DOHH2 (cell line): ENCODE measurements at regions not wholly inside any gene's neighbourhood (a gene's known extent, or its start where the extent isn't known, plus 50 kb on each side); places are given as distances from the start of the nearest gene placed in this dataset.

ENCODE experiments used
- H3F3A ChIP-seq: fragments of 200-600 bp; sonication (generic), shearing (Covaris generic); 2 replicates; pipeline ENCODE4 v1.6.0; 2016; ENCODE audit warnings: antibody characterized with exemption, mild to moderate bottlenecking; ENCODE audit not compliant: control insufficient read depth, insufficient read depth
- H3K27ac ChIP-seq: fragments of 200-600 bp; sonication (generic); 2 replicates; pipeline ENCODE4 v1.5.1; 2014; ENCODE audit warnings: low read depth, mild to moderate bottlenecking, low read length, moderate library complexity
- H3K27me3 ChIP-seq: fragments of 200-600 bp; sonication (generic); 2 replicates; pipeline ENCODE4 v1.6.1; 2014; ENCODE audit warnings: mild to moderate bottlenecking, low read length, mixed read lengths; ENCODE audit not compliant: control insufficient read depth
- H3K36me3 ChIP-seq: fragments of 200-600 bp; sonication (generic); 2 replicates; pipeline ENCODE4 v1.6.1; 2014; ENCODE audit warnings: mild to moderate bottlenecking, low read length, moderate library complexity, mixed read lengths; ENCODE audit not compliant: control insufficient read depth
- H3K4me1 ChIP-seq: fragments of 200-600 bp; sonication (generic); 2 replicates; pipeline ENCODE4 v1.6.1; 2014; ENCODE audit warnings: mild to moderate bottlenecking, low read length, mixed read lengths; ENCODE audit not compliant: control insufficient read depth
- H3K4me2 ChIP-seq: fragments of 200-600 bp; sonication (generic); 2 replicates; pipeline ENCODE4 v1.6.0; 2014; ENCODE audit warnings: mild to moderate bottlenecking, low read length, moderate library complexity
- H3K4me3 ChIP-seq: fragments of 200-600 bp; sonication (generic); 2 replicates; pipeline ENCODE4 v1.5.1; 2014; ENCODE audit warnings: mild to moderate bottlenecking, low read length, mixed read lengths
- H3K79me2 ChIP-seq: fragments of 200-600 bp; sonication (generic); 2 replicates; pipeline ENCODE4 v1.6.1; 2014; ENCODE audit warnings: mild to moderate bottlenecking, low read length, mixed read lengths; ENCODE audit not compliant: control insufficient read depth
- H3K9me2 ChIP-seq: fragments of 200-600 bp; sonication (generic); replicated peaks from 2 replicates; pipeline ENCODE4 v1.6.1; 2014; ENCODE audit warnings: mild to moderate bottlenecking, low read length, mixed read lengths; ENCODE audit not compliant: control insufficient read depth
- H3K9me3 ChIP-seq: fragments of 200-600 bp; sonication (generic); 2 replicates; pipeline ENCODE4 v1.6.1; 2014; ENCODE audit warnings: antibody characterized with exemption, low read length, mixed read lengths; ENCODE audit not compliant: control insufficient read depth, insufficient read depth
- H4K20me1 ChIP-seq: fragments of 200-600 bp; sonication (generic); 2 replicates; pipeline ENCODE4 v1.6.0; 2014; ENCODE audit warnings: low read depth, mild to moderate bottlenecking, antibody characterized with exemption, low read length, moderate library complexity; ENCODE audit not compliant: control insufficient read depth, insufficient read depth
- CTCF ChIP-seq: fragments of 200-600 bp; sonication (generic); IDR thresholded peaks from one replicate; pipeline ENCODE4 v1.5.1; 2014; ENCODE audit warnings: antibody characterized with exemption, mild to moderate bottlenecking, low read depth, low read length; ENCODE audit not compliant: poor library complexity, severe bottlenecking
- EZH2phosphoT487 ChIP-seq: fragments of 200-600 bp; sonication (generic); IDR thresholded peaks from 2 replicates; pipeline ENCODE4 v1.6.1; 2017; ENCODE audit warnings: borderline replicate concordance, mild to moderate bottlenecking, antibody characterized with exemption, low read length, moderate library complexity, mixed read lengths

DNA sequence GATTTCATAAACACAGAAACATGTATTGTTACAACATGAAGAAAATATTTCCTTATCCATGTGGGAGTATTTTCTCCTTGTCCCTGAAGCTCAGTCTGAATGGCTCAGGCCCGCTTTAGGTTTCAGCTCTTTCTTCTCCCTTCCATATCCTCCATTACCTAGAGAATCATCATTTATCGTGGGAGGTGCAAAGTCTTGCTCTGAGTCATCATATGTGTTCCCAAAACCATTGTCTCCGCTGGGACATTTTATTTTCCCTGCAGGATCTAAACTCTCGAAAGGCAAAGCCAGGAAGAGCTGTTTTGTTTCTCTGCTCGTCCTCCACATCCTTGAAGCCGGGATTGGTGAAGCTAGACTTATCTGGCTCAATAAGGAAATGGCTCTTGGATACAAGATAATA is 571.2 kb downstream of the EDEM1 start:
- no peaks in the 10 kb centered on the region for H3K79me2 ChIP-seq
- no peaks in the 10 kb centered on the region for H3K9me3 ChIP-seq
- no peak overlapping the region for H3K4me2 ChIP-seq
- no peaks in the 10 kb centered on the region for H3K4me1 ChIP-seq
- H3K27me3 ChIP-seq = no peaks in the 10 kb centered on the region
- no peak overlapping the region for H3K27ac ChIP-seq
- no peaks in the 10 kb centered on the region for H3K9me2 ChIP-seq
- no peaks in the 10 kb centered on the region for H3F3A ChIP-seq
- H4K20me1 ChIP-seq = no peaks in the 10 kb centered on the region
- no peaks in the 10 kb centered on the region for H3K36me3 ChIP-seq
- TF ChIP-seq EZH2phosphoT487 = no peak
- no peak overlapping the region for H3K4me3 ChIP-seq

DNA sequence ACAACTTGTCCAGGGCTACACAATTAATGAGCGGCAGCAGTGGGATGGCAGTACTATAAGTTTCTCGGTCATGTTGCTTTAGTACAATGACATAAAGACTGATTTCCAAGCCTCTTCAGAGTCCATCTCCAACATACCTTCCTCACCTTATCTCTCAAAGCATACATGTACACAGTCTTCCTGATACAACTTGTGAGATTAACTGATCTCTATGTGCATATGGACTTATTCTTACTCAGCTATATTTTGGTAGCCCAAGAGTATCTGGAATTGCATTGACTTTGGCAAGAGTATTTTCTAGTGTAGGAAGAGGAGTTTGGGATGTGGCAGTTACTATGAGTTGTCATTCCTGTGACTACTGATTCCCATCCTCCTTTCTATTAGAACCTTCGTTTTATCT is 575.0 kb downstream of the EDEM1 start:
- Histone ChIP-seq H3K27me3 (no peaks in the 10 kb centered on the region), H3K4me2 (no peak overlapping the region), H3K4me1 (no peaks in the 10 kb centered on the region), H4K20me1 (no peaks in the 10 kb centered on the region), H3K36me3 (no peaks in the 10 kb centered on the region), H3K27ac (no peak overlapping the region), H3K4me3 (no peak overlapping the region), H3K9me3 (no peaks in the 10 kb centered on the region), H3K9me2 (no peaks in the 10 kb centered on the region), H3K79me2 (no peaks in the 10 kb centered on the region), H3F3A (no peaks in the 10 kb centered on the region)
- TF ChIP-seq CTCF (no peak), EZH2phosphoT487 (no peak)

- no peak overlapping the region for H3K4me3 ChIP-seq
These were observed 579.3 kb downstream of the EDEM1 start for GRCh38 chr3:5766848-5767247.

DNA sequence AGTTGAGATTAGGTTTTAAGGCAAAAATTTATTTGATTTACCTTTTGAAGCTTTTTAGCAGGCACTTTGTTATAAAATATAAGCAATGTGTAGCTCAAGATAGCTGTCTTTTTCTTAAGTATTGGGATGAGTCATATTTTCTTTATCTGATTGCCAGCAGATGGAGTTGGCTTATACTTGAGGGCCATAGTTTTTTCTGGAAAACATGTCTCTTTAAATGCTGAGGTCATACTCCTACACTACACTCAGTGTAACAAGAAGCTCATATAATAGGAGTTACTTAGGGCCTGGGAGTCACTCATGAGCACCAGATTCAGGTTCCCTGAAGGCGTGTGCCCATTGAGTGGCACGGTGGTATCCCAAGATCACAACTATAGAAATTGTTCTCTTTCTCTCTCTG is 579.8 kb downstream of the EDEM1 start:
- Histone ChIP-seq H3K4me1 (no peaks in the 10 kb centered on the region), H3K79me2 (no peaks in the 10 kb centered on the region), H3F3A (no peaks in the 10 kb centered on the region), H3K9me2 (no peaks in the 10 kb centered on the region), H3K27me3 (no peaks in the 10 kb centered on the region), H3K4me2 (no peak overlapping the region), H3K4me3 (no peak overlapping the region), H3K9me3 (no peaks in the 10 kb centered on the region), H3K27ac (no peak overlapping the region), H3K36me3 (no peaks in the 10 kb centered on the region), H4K20me1 (no peaks in the 10 kb centered on the region)
- TF ChIP-seq EZH2phosphoT487 (no peak), CTCF (no peak)

More at GRCh38 chr3:5766848-5767247, 579.3 kb downstream of the EDEM1 start:
- no peaks in the 10 kb centered on the region for H3K4me1 ChIP-seq
- no peaks in the 10 kb centered on the region for H3K9me3 ChIP-seq
- no peaks in the 10 kb centered on the region for H3K36me3 ChIP-seq
- no peaks in the 10 kb centered on the region for H3K27me3 ChIP-seq
- H3K27ac ChIP-seq = no peak overlapping the region
- H4K20me1 ChIP-seq = no peaks in the 10 kb centered on the region
- H3K4me2 ChIP-seq = no peak overlapping the region
- H3F3A ChIP-seq = no peaks in the 10 kb centered on the region
- TF ChIP-seq CTCF (no peak), EZH2phosphoT487 (no peak)
- H3K9me2 ChIP-seq = no peaks in the 10 kb centered on the region
- H3K79me2 ChIP-seq = no peaks in the 10 kb centered on the region
